ENCODE measurements at regions not wholly inside any gene's neighbourhood (a gene's known extent, or its start where the extent isn't known, plus 50 kb on each side); places are given as distances from the start of the nearest gene placed in this dataset.

- peak; percentile 40 for DNase-seq (ENCODE audit: low read depth, low spot score)
Observed at GRCh38 chr5:8908055-8908683, 637.7 kb downstream of the SEMA5A start.

GRCh38 chr5:8912106-8912505, 633.8 kb downstream of the SEMA5A start:
- TF ChIP-seq SUZ12 (IDR thresholded peaks at IDR 0.05; ENCODE audit: extremely low read depth, insufficient read depth, insufficient read length) = no peak
- no peaks in the 10 kb centered on the region for H3K4me1 ChIP-seq (ENCODE audit: insufficient read depth, insufficient read length)
- no peaks in the 10 kb centered on the region for H3K9me3 ChIP-seq (ENCODE audit: insufficient read depth, low read length)
- no peak for DNase-seq (ENCODE audit: low read depth, low spot score)
- no peaks in the 10 kb centered on the region for H3K27me3 ChIP-seq (ENCODE audit: insufficient read depth, insufficient read length)
- H3K4me3 ChIP-seq (ENCODE audit: insufficient read length, low read depth) = no peak overlapping the region
- no peak overlapping the region for H3K9ac ChIP-seq (ENCODE audit: insufficient read length, low read depth)
- no peaks in the 10 kb centered on the region for H3K36me3 ChIP-seq (ENCODE audit: insufficient read depth, insufficient read length, low read length)

More at GRCh38 chr5:8908055-8908683, 637.7 kb downstream of the SEMA5A start:
- no peak overlapping the region for H3K4me3 ChIP-seq (ENCODE audit: insufficient read length, low read depth)
- no peaks in the 10 kb centered on the region for H3K27me3 ChIP-seq (ENCODE audit: insufficient read depth, insufficient read length)
- no peaks in the 10 kb centered on the region for H3K4me1 ChIP-seq (ENCODE audit: insufficient read depth, insufficient read length)
- TF ChIP-seq SUZ12 (IDR thresholded peaks at IDR 0.05; ENCODE audit: extremely low read depth, insufficient read depth, insufficient read length) (no peak), YY1 (IDR thresholded peaks at IDR 0.05; ENCODE audit: insufficient read depth, insufficient read length) (no peak), ZNF274 (IDR thresholded peaks at IDR 0.05; ENCODE audit: low read depth, low read length) (no peak)
- H3K9ac ChIP-seq (ENCODE audit: insufficient read length, low read depth) = no peak overlapping the region
- no peaks in the 10 kb centered on the region for H3K36me3 ChIP-seq (ENCODE audit: insufficient read depth, insufficient read length, low read length)
- no peaks in the 10 kb centered on the region for H3K9me3 ChIP-seq (ENCODE audit: insufficient read depth, low read length)

- Histone ChIP-seq H3K36me3 (ENCODE audit: insufficient read depth, insufficient read length, low read length) (no peaks in the 10 kb centered on the region), H3K27me3 (ENCODE audit: insufficient read depth, insufficient read length) (no peaks in the 10 kb centered on the region), H3K9me3 (ENCODE audit: insufficient read depth, low read length) (no peaks in the 10 kb centered on the region), H3K4me1 (ENCODE audit: insufficient read depth, insufficient read length) (no peaks in the 10 kb centered on the region), H3K9ac (ENCODE audit: insufficient read length, low read depth) (no peak overlapping the region), H3K4me3 (ENCODE audit: insufficient read length, low read depth) (no peak overlapping the region)
- no peak for DNase-seq (ENCODE audit: low read depth, low spot score)
- TF ChIP-seq ZNF274 (IDR thresholded peaks at IDR 0.05; ENCODE audit: low read depth, low read length) = no peak
- TF ChIP-seq YY1 (IDR thresholded peaks at IDR 0.05; ENCODE audit: insufficient read depth, insufficient read length) = no peak
- TF ChIP-seq SUZ12 (IDR thresholded peaks at IDR 0.05; ENCODE audit: extremely low read depth, insufficient read depth, insufficient read length) = no peak
Observed at GRCh38 chr5:8913522-8913921, 632.4 kb downstream of the SEMA5A start.

- no peak overlapping the region for H3K9ac ChIP-seq (ENCODE audit: insufficient read length, low read depth)
- DNase-seq (ENCODE audit: low read depth, low spot score) = no peak
- H3K36me3 ChIP-seq (ENCODE audit: insufficient read depth, insufficient read length, low read length) = no peaks in the 10 kb centered on the region
- H3K4me3 ChIP-seq (ENCODE audit: insufficient read length, low read depth) = no peak overlapping the region
- no peaks in the 10 kb centered on the region for H3K4me1 ChIP-seq (ENCODE audit: insufficient read depth, insufficient read length)
- no peaks in the 10 kb centered on the region for H3K9me3 ChIP-seq (ENCODE audit: insufficient read depth, low read length)
- TF ChIP-seq YY1 (IDR thresholded peaks at IDR 0.05; ENCODE audit: insufficient read depth, insufficient read length) (no peak), ZNF274 (IDR thresholded peaks at IDR 0.05; ENCODE audit: low read depth, low read length) (no peak), SUZ12 (IDR thresholded peaks at IDR 0.05; ENCODE audit: extremely low read depth, insufficient read depth, insufficient read length) (no peak)
- no peaks in the 10 kb centered on the region for H3K27me3 ChIP-seq (ENCODE audit: insufficient read depth, insufficient read length)
Observed at GRCh38 chr5:8919096-8919495, 626.8 kb downstream of the SEMA5A start.

- TF ChIP-seq SUZ12 (IDR thresholded peaks at IDR 0.05; ENCODE audit: extremely low read depth, insufficient read depth, insufficient read length) = no peak
- no peak for DNase-seq (ENCODE audit: low read depth, low spot score)
- H3K9me3 ChIP-seq (ENCODE audit: insufficient read depth, low read length) = no peaks in the 10 kb centered on the region
- no peak overlapping the region for H3K9ac ChIP-seq (ENCODE audit: insufficient read length, low read depth)
- H3K4me1 ChIP-seq (ENCODE audit: insufficient read depth, insufficient read length) = no peaks in the 10 kb centered on the region
- no peaks in the 10 kb centered on the region for H3K36me3 ChIP-seq (ENCODE audit: insufficient read depth, insufficient read length, low read length)
- no peaks in the 10 kb centered on the region for H3K27me3 ChIP-seq (ENCODE audit: insufficient read depth, insufficient read length)
- no peak overlapping the region for H3K4me3 ChIP-seq (ENCODE audit: insufficient read length, low read depth)
Observed at GRCh38 chr5:8923526-8923925, 622.3 kb downstream of the SEMA5A start.

GRCh38 chr5:8924054-8924793, 621.7 kb downstream of the SEMA5A start:
- H3K27me3 ChIP-seq (ENCODE audit: insufficient read depth, insufficient read length) = no peaks in the 10 kb centered on the region
- TF ChIP-seq ZNF274 (IDR thresholded peaks at IDR 0.05; ENCODE audit: low read depth, low read length) (no peak), SUZ12 (IDR thresholded peaks at IDR 0.05; ENCODE audit: extremely low read depth, insufficient read depth, insufficient read length) (no peak), YY1 (IDR thresholded peaks at IDR 0.05; ENCODE audit: insufficient read depth, insufficient read length) (no peak)
- no peak for DNase-seq (ENCODE audit: low read depth, low spot score)
- no peaks in the 10 kb centered on the region for H3K4me1 ChIP-seq (ENCODE audit: insufficient read depth, insufficient read length)
- H3K36me3 ChIP-seq (ENCODE audit: insufficient read depth, insufficient read length, low read length) = no peaks in the 10 kb centered on the region
- H3K4me3 ChIP-seq (ENCODE audit: insufficient read length, low read depth) = no peak overlapping the region
- H3K9me3 ChIP-seq (ENCODE audit: insufficient read depth, low read length) = no peaks in the 10 kb centered on the region
- H3K9ac ChIP-seq (ENCODE audit: insufficient read length, low read depth) = no peak overlapping the region

- no peak for TF ChIP-seq SUZ12 (IDR thresholded peaks at IDR 0.05; ENCODE audit: extremely low read depth, insufficient read depth, insufficient read length)
- TF ChIP-seq ZNF274 (IDR thresholded peaks at IDR 0.05; ENCODE audit: low read depth, low read length) = no peak
- no peak for TF ChIP-seq YY1 (IDR thresholded peaks at IDR 0.05; ENCODE audit: insufficient read depth, insufficient read length)
- Histone ChIP-seq H3K36me3 (ENCODE audit: insufficient read depth, insufficient read length, low read length) (no peaks in the 10 kb centered on the region), H3K4me3 (ENCODE audit: insufficient read length, low read depth) (no peak overlapping the region), H3K4me1 (ENCODE audit: insufficient read depth, insufficient read length) (no peaks in the 10 kb centered on the region), H3K9me3 (ENCODE audit: insufficient read depth, low read length) (no peaks in the 10 kb centered on the region), H3K27me3 (ENCODE audit: insufficient read depth, insufficient read length) (no peaks in the 10 kb centered on the region), H3K9ac (ENCODE audit: insufficient read length, low read depth) (no peak overlapping the region)
- no peak for DNase-seq (ENCODE audit: low read depth, low spot score)
Observed at GRCh38 chr5:8930021-8930420, 615.9 kb downstream of the SEMA5A start.
